Mucosa of descending colon (tissue), 3 donors: ENCODE measurements at regions not wholly inside any gene's neighbourhood (a gene's known extent, or its start where the extent isn't known, plus 50 kb on each side); places are given as distances from the start of the nearest gene placed in this dataset.

Source experiments
- ATAC-seq: fragments of 200-7000 bp; cut with Tn5 transposase; one replicate; pipeline ENCODE4 v1.9.1; 2020; ENCODE audit warnings: mild to moderate bottlenecking, moderate library complexity
- DNase-seq, 3 donors: peaks; one replicate each; pipeline ENCODE4 v3.0.0-alpha.2; 2020
- H3K36me3 ChIP-seq: fragments of 200-600 bp; one replicate; pipeline ENCODE4 v1.8.0; 2021; ENCODE audit warnings: low read depth, mild to moderate bottlenecking
- H3K4me1 ChIP-seq: fragments of 200-600 bp; one replicate; pipeline ENCODE4 v1.8.0; 2021; ENCODE audit warnings: low read depth, mild to moderate bottlenecking
- H3K4me3 ChIP-seq: fragments of 200-600 bp; one replicate; pipeline ENCODE4 v1.8.0; 2021; ENCODE audit warnings: mild to moderate bottlenecking
- H3K9me3 ChIP-seq: fragments of 200-600 bp; one replicate; pipeline ENCODE4 v1.8.0; 2021; ENCODE audit warnings: mild to moderate bottlenecking
- CTCF ChIP-seq: fragments of 200-600 bp; IDR thresholded peaks from one replicate; pipeline ENCODE4 v1.8.0; 2022; ENCODE audit warnings: antibody characterized with exemption, mild to moderate bottlenecking
- intact Hi-C, 2 donors: fragments of 100-400 bp; cut with DNase I in 1 of 2; cut with micrococcal nuclease in 1 of 2; formaldehyde crosslinking; loops; one replicate each; pipeline versions ENCODE4 v1.11.0 to v1.11.1; 2022; cut with DNase I, micrococcal nuclease
- donor health status: DM: no; HTN: no; CAD: no; lungs with moderate emphysema.
- donor health status: DM: no; HTN: no; CAD: no.
- donor health status: DM: no; HTN: yes; CAD: no.

DNA sequence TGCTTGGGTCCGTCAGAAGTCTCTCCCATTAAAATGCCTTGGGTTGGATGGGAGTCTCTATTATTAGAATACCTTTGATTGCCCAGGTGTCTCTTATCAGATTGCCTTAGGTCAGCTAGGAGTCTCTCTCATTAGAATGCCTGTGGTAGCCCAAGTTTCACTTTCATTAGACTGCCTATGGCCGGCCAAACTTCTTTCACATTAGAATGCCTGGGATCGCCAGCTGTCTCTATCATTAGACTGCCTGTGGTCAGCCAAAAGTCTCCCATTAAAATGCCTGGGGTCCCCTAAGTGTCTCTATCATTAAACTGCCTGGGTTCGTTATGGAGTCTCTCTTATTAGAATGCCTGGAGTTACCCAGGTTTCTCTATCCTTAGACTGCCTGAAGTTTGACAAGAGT, 1476.7 kb downstream of the UQCRFS1 start:
- peaks cover 57% of the 10 kb centered on the region for H3K9me3 ChIP-seq
- no peak for TF ChIP-seq CTCF
- intact Hi-C loops: no loop called here

GRCh38 chr19:27735314-27735713, 1477.6 kb downstream of the UQCRFS1 start:
- Histone ChIP-seq H3K9me3 (peaks cover 63% of the 10 kb centered on the region), H3K4me1 (no peaks in the 10 kb centered on the region), H3K4me3 (no peak overlapping the region), H3K36me3 (no peaks in the 10 kb centered on the region)
- DNase-seq (no peak), ATAC-seq (no peak)
- TF ChIP-seq CTCF: no peak
- intact Hi-C loops: no loop called here

More for the DNA sequence above, 1476.7 kb downstream of the UQCRFS1 start:
- ATAC-seq (no peak), DNase-seq (no peak)
- Histone ChIP-seq H3K36me3 (no peaks in the 10 kb centered on the region), H3K4me3 (no peak overlapping the region), H3K4me1 (no peaks in the 10 kb centered on the region)

GRCh38 chr19:27734496-27735220, 1478.3 kb downstream of the UQCRFS1 start:
- intact Hi-C loops: no loop called here
- TF ChIP-seq CTCF: no peak
- no peak for DNase-seq
- Histone ChIP-seq H3K4me1 (no peaks in the 10 kb centered on the region), H3K36me3 (no peaks in the 10 kb centered on the region), H3K4me3 (no peak overlapping the region), H3K9me3 (peaks cover 66% of the 10 kb centered on the region)
- ATAC-seq: no peak

DNA sequence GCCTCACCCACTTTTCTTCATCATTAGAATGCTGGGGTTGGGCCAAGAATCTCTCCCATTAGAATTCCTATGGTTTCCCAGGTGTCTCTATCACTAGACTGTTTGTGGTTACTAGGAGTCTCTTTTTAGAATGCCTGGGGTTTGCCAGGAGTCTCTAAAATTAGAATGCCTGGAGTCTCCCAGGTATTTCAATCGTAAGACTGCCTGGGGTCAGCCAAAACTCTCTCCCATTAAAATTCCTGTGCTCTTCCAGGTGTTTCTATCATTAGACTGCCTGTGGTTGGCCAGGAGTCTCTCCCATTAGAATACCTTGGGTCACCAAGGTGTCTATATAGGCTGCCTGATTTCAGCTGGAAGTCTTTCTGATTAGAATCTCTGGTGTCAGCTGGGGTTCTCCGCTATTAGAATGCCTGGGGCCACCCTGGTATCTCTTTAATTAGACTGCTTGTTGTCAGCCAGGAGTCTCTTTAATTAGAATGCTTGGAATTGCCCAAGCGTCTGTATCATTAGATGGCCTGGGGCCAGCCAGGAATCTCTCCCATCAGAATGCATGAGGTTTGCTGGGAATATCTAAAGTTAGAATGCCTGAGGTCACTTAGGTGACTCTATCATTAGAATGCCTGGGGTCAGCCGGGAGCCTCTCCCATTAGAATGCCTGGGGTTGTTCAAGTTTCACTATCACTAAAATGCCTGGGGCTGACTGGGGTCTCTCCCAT, 1479.2 kb downstream of the UQCRFS1 start:
- Histone ChIP-seq H3K4me1 (no peaks in the 10 kb centered on the region), H3K9me3 (peaks cover 68% of the 10 kb centered on the region), H3K4me3 (no peak overlapping the region), H3K36me3 (no peaks in the 10 kb centered on the region)
- DNase-seq: no peak
- intact Hi-C loops: no loop called here
- ATAC-seq: no peak
- TF ChIP-seq CTCF: no peak

DNA sequence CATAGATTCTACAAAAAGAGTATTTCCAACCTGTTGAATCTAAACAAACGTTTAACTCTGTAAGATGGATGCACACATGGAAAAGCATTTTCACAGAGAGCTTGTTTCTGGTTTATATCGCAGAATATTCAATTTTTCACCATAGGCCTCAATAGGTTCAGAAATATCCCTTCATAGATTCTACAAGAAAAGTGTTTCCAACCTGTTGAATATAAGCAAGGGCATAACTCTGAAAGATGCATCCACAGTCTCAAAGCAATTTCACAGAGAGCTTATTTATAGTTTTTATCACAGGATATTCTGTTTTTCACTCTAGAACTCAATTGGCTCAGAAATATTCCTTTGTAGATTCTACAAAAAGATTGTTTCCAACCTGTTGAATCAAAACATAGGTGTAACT, 1483.6 kb downstream of the UQCRFS1 start:
- intact Hi-C loops: no loop called here
- ATAC-seq: no peak
- no peak for DNase-seq
- H3K9me3 ChIP-seq: peaks cover 87% of the 10 kb centered on the region
- no peaks in the 10 kb centered on the region for H3K36me3 ChIP-seq
- no peaks in the 10 kb centered on the region for H3K4me1 ChIP-seq
- no peak overlapping the region for H3K4me3 ChIP-seq
- no peak for TF ChIP-seq CTCF
